ENCODE measurements at regions not wholly inside any gene's neighbourhood (a gene's known extent, or its start where the extent isn't known, plus 50 kb on each side); places are given as distances from the start of the nearest gene placed in this dataset.

DNA sequence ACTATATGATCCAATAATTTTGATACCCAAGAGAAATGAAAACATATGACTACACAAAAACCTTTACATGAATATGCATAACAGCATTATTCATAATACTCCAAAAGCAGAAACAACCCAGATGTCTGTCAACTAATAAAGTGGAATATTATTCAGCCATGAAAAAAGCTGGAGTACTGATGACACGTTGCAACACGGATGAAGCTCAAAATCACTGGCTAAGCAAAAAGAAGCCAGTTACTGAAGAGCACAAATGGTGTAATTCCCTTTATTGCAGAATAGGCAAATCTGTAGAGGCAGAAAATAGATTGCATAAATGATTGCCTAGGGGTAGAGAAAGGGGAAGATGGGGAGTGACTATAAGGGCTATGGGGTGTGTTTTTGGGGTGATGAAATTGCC is 117.6 kb upstream of the FGF3 start:
- TF ChIP-seq, protein P1, sequence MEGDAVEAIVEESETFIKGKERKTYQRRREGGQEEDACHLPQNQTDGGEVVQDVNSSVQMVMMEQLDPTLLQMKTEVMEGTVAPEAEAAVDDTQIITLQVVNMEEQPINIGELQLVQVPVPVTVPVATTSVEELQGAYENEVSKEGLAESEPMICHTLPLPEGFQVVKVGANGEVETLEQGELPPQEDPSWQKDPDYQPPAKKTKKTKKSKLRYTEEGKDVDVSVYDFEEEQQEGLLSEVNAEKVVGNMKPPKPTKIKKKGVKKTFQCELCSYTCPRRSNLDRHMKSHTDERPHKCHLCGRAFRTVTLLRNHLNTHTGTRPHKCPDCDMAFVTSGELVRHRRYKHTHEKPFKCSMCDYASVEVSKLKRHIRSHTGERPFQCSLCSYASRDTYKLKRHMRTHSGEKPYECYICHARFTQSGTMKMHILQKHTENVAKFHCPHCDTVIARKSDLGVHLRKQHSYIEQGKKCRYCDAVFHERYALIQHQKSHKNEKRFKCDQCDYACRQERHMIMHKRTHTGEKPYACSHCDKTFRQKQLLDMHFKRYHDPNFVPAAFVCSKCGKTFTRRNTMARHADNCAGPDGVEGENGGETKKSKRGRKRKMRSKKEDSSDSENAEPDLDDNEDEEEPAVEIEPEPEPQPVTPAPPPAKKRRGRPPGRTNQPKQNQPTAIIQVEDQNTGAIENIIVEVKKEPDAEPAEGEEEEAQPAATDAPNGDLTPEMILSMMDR (IDR thresholded peaks at IDR 0.05; ENCODE audit: low read depth, low read length, missing control alignments) = no peak
- no peak overlapping the region for H3K4me3 ChIP-seq (ENCODE audit: low read depth, low read length)
- no peak for DNase-seq (ENCODE audit: low read depth)

GRCh38 chr11:69938206-69938605 is 119.0 kb upstream of the FGF3 start:
- no peak overlapping the region for H3K4me3 ChIP-seq (ENCODE audit: low read depth, low read length)
- no peak for DNase-seq (ENCODE audit: low read depth)
- TF ChIP-seq, protein P1 (IDR thresholded peaks at IDR 0.05; ENCODE audit: low read depth, low read length, missing control alignments) = no peak

GRCh38 chr11:69939551-69940245 is 120.5 kb upstream of the FGF3 start:
- TF ChIP-seq, protein P1 (IDR thresholded peaks at IDR 0.05; ENCODE audit: low read depth, low read length, missing control alignments) = no peak
- DNase-seq (ENCODE audit: low read depth) = no peak
- H3K4me3 ChIP-seq (ENCODE audit: low read depth, low read length) = no peak overlapping the region

- DNase-seq (ENCODE audit: low read depth) = no peak
- no peak overlapping the region for H3K4me3 ChIP-seq (ENCODE audit: low read depth, low read length)
- TF ChIP-seq, protein P1 (IDR thresholded peaks at IDR 0.05; ENCODE audit: low read depth, low read length, missing control alignments) = no peak
Observed at GRCh38 chr11:69940246-69940610, 121.0 kb upstream of the FGF3 start.

GRCh38 chr11:69941546-69942332 is 122.5 kb upstream of the FGF3 start:
- no peak overlapping the region for H3K4me3 ChIP-seq (ENCODE audit: low read depth, low read length)
- no peak for DNase-seq (ENCODE audit: low read depth)
- TF ChIP-seq, protein P1 (IDR thresholded peaks at IDR 0.05; ENCODE audit: low read depth, low read length, missing control alignments) = no peak

- TF ChIP-seq, protein P1 (IDR thresholded peaks at IDR 0.05; ENCODE audit: low read depth, low read length, missing control alignments) = no peak
- no peak overlapping the region for H3K4me3 ChIP-seq (ENCODE audit: low read depth, low read length)
- DNase-seq (ENCODE audit: low read depth) = no peak
Observed at GRCh38 chr11:69942333-69942820, 123.2 kb upstream of the FGF3 start.

All from GM12864 (cell line).